ENCODE measurements at regions not wholly inside any gene's neighbourhood (a gene's known extent, or its start where the extent isn't known, plus 50 kb on each side); places are given as distances from the start of the nearest gene placed in this dataset.

GRCh38 chr2:211187602-211188001 is 631.2 kb downstream of the CPS1 start:
- no peak overlapping the region for H3K9ac ChIP-seq (replicated peaks in 1 of 4; ENCODE audit: extremely low read depth in 1 of 4, low read depth in 3 of 4, low read length in 3 of 4)
- H2AFZ ChIP-seq (ENCODE audit: low read length) = no peak overlapping the region
- no peak for TF ChIP-seq ZNF274 (IDR thresholded peaks at IDR 0.05; ENCODE audit: borderline replicate concordance, extremely low read depth, low read length)
- TF ChIP-seq RXRA (IDR thresholded peaks at IDR 0.05; ENCODE audit: insufficient read depth, low read depth, low read length) = no peak
- no peak for TF ChIP-seq TBP (IDR thresholded peaks at IDR 0.05; ENCODE audit: low read depth, low read length)
- no peak for TF ChIP-seq RAD21 (IDR thresholded peaks at IDR 0.05 in 1 of 2, conservative IDR thresholded peaks at IDR 0.05 in 1 of 2; ENCODE audit: low read depth in 2 of 2, low read length in 2 of 2)
- no peak for TF ChIP-seq GTF2F1 (IDR thresholded peaks at IDR 0.05; ENCODE audit: borderline replicate concordance, low read depth, low read length)
- TF ChIP-seq POU5F1 (IDR thresholded peaks at IDR 0.05; ENCODE audit: low read depth, low read length) = no peak
- TF ChIP-seq CTCF (IDR thresholded peaks at IDR 0.05; ENCODE audit: control extremely low read depth in 1 of 3, insufficient read depth in 1 of 3, low read depth in 1 of 3, low read length in 3 of 3) = no peak
- H3K79me1 ChIP-seq (ENCODE audit: low read depth, low read length) = no peaks in the 10 kb centered on the region
- H2BK5ac ChIP-seq (ENCODE audit: low read depth, low read length) = no peak overlapping the region
- CTCF ChIA-PET (ENCODE audit: partially characterized antibody) = no interaction called here
- no peaks in the 10 kb centered on the region for H3K79me2 ChIP-seq (ENCODE audit: control insufficient read depth in 1 of 2, insufficient read depth in 2 of 2, low read length in 2 of 2)
- no peak overlapping the region for H3K4me3 ChIP-seq (ENCODE audit: extremely low read depth in 1 of 4, insufficient read depth in 2 of 4, low read depth in 3 of 4, low read length in 4 of 4)
- no peak overlapping the region for H3K18ac ChIP-seq (ENCODE audit: extremely low read depth, low read length)
- H3K4ac ChIP-seq (replicated peaks; ENCODE audit: insufficient read length, low read depth, low read length) = no peak overlapping the region
- POLR2A ChIA-PET (ENCODE audit: partially characterized antibody) = no interaction called here
- H3K14ac ChIP-seq (ENCODE audit: insufficient read length) = no peak overlapping the region
- FAIRE-seq (no peak), DNase-seq (ENCODE audit: low read depth in 1 of 2, low spot score in 2 of 2) (no peak)
- H4K91ac ChIP-seq (replicated peaks; ENCODE audit: insufficient read length, low read length) = no peak overlapping the region
- no peak overlapping the region for H2BK12ac ChIP-seq (ENCODE audit: low read depth, low read length)
- no peak overlapping the region for H2BK20ac ChIP-seq (ENCODE audit: low read length)
- no peak overlapping the region for H3K4me2 ChIP-seq (ENCODE audit: insufficient read depth in 1 of 2, low read depth in 2 of 2, low read length in 2 of 2)
- H3K27ac ChIP-seq (ENCODE audit: low read depth, low read length) = no peak overlapping the region
- H3K36me3 ChIP-seq (ENCODE audit: control insufficient read depth in 2 of 4, insufficient read depth in 4 of 4, low read length in 3 of 4) = no peaks in the 10 kb centered on the region
- no peaks in the 10 kb centered on the region for H3K9me3 ChIP-seq (ENCODE audit: insufficient read depth in 2 of 2, low read depth in 1 of 2, low read length in 1 of 2)
- H2AK5ac ChIP-seq (ENCODE audit: low read depth, low read length) = no peak overlapping the region
- no peaks in the 10 kb centered on the region for H3K27me3 ChIP-seq (replicated peaks in 1 of 4; ENCODE audit: control insufficient read depth in 3 of 4, extremely low read depth in 1 of 4, insufficient read depth in 3 of 4, low read length in 3 of 4)
- no peak overlapping the region for H2BK120ac ChIP-seq (replicated peaks; ENCODE audit: low read depth, low read length)
- no peak overlapping the region for H3K56ac ChIP-seq (replicated peaks; ENCODE audit: insufficient read length, low read depth, low read length)
- H2BK15ac ChIP-seq (ENCODE audit: low read length) = no peak overlapping the region
- no peak overlapping the region for H4K5ac ChIP-seq (ENCODE audit: insufficient read length, low read depth, low read length)
- no peaks in the 10 kb centered on the region for H4K20me1 ChIP-seq (replicated peaks in 1 of 2; ENCODE audit: control insufficient read depth in 1 of 2, insufficient read depth in 2 of 2, low read length in 2 of 2)
- no peak overlapping the region for H4K8ac ChIP-seq (ENCODE audit: extremely low read depth, insufficient read depth, low read length)
- no peaks in the 10 kb centered on the region for H3K4me1 ChIP-seq (replicated peaks in 1 of 4; ENCODE audit: control insufficient read depth in 3 of 4, insufficient read depth in 4 of 4, low read length in 3 of 4)
- H3K23me2 ChIP-seq (ENCODE audit: low read depth, low read length) = no peaks in the 10 kb centered on the region
- no peak overlapping the region for H3K23ac ChIP-seq (ENCODE audit: insufficient read length)
